ENCODE measurements at regions not wholly inside any gene's neighbourhood (a gene's known extent, or its start where the extent isn't known, plus 50 kb on each side); places are given as distances from the start of the nearest gene placed in this dataset.

GRCh38 chr22:49564054-49564453 lies 263.6 kb downstream of the BRD1 start:
- TF ChIP-seq EZH2 (IDR thresholded peaks at IDR 0.05; ENCODE audit: insufficient read depth, poor library complexity, severe bottlenecking) (no peak), EZH2phosphoT487 (IDR thresholded peaks at IDR 0.05; ENCODE audit: insufficient read depth, low read depth) (no peak)
